ENCODE measurements at regions not wholly inside any gene's neighbourhood (a gene's known extent, or its start where the extent isn't known, plus 50 kb on each side); places are given as distances from the start of the nearest gene placed in this dataset.
"Not testable (repeated sequence)": the region's sequence is repeated elsewhere in the genome, so short reads cannot be mapped to it uniquely, and the experiment has no call there.

- Histone ChIP-seq H3K36me3 (ENCODE audit: insufficient read depth in 1 of 2, low read depth in 1 of 2) (no peaks in the 10 kb centered on the region), H3K27me3 (ENCODE audit: insufficient read depth in 3 of 3, low read length in 2 of 3) (peaks cover 0 to 19% (median 13%) of the 10 kb centered on the region in 3 donors), H3K27ac (no peak overlapping the region), H3K4me3 (no peak overlapping the region), H3K9me3 (no peaks in the 10 kb centered on the region), H3K4me1 (no peaks in the 10 kb centered on the region)
- ATAC-seq (no peak), DNase-seq (no peak)
- intact Hi-C loops (cut with DNase I) = no loop called here
- no peak for TF ChIP-seq CTCF (IDR thresholded peaks at IDR 0.05)
- WGBS, 3 donors = 80 to 90% (median 87%) methylated on average over 8 to 11 of the region's 11 CpGs
Observed at GRCh38 chr12:131389054-131390013, 321.6 kb upstream of the SFSWAP start.

GRCh38 chr12:131390412-131391334, 320.2 kb upstream of the SFSWAP start:
- DNase-seq (no peak), ATAC-seq (no peak)
- Histone ChIP-seq H3K9me3 (no peaks in the 10 kb centered on the region), H3K4me3 (no peak overlapping the region), H3K4me1 (no peaks in the 10 kb centered on the region), H3K27ac (no peak overlapping the region), H3K27me3 (ENCODE audit: insufficient read depth in 3 of 3, low read length in 2 of 3) (peaks cover 0 to 14% (median 12%) of the 10 kb centered on the region in 3 donors), H3K36me3 (ENCODE audit: insufficient read depth in 1 of 2, low read depth in 1 of 2) (no peaks in the 10 kb centered on the region)
- WGBS, 3 donors = 11 to 29% (median 19%) methylated on average over 19 of the region's 19 CpGs
- intact Hi-C loops (cut with DNase I) = no loop called here
- TF ChIP-seq CTCF (IDR thresholded peaks at IDR 0.05) = no peak

- Histone ChIP-seq H3K4me1 (no peaks in the 10 kb centered on the region), H3K9me3 (no peaks in the 10 kb centered on the region), H3K27ac (no peak overlapping the region), H3K36me3 (ENCODE audit: insufficient read depth in 1 of 2, low read depth in 1 of 2) (no peaks in the 10 kb centered on the region), H3K4me3 (no peak overlapping the region), H3K27me3 (ENCODE audit: insufficient read depth in 3 of 3, low read length in 2 of 3) (peaks cover 0 to 11% (median 9%) of the 10 kb centered on the region in 3 donors)
- DNase-seq (no peak), ATAC-seq (no peak)
- TF ChIP-seq CTCF (IDR thresholded peaks at IDR 0.05) = no peak
- intact Hi-C loops (cut with DNase I) = no loop called here
- 58 to 69% (median 60%) methylated on average over 10 of the region's 10 CpGs for WGBS, 3 donors
Observed at GRCh38 chr12:131391399-131391798, 319.5 kb upstream of the SFSWAP start.

- H3K4me1 ChIP-seq; H3K27me3 ChIP-seq (ENCODE audit: insufficient read depth in 3 of 3, low read length in 2 of 3); H3K9me3 ChIP-seq; ATAC-seq; H3K27ac ChIP-seq; H3K36me3 ChIP-seq (ENCODE audit: insufficient read depth in 1 of 2, low read depth in 1 of 2); DNase-seq; intact Hi-C loops (cut with DNase I); H3K4me3 ChIP-seq: not testable (repeated sequence)
- WGBS, 3 donors = 60 to 81% (median 80%) methylated on average over 10 to 11 of the region's 11 CpGs
Observed at GRCh38 chr12:131394752-131395151, 316.1 kb upstream of the SFSWAP start.

GRCh38 chr12:131395209-131395684, 315.6 kb upstream of the SFSWAP start:
- H3K36me3 ChIP-seq (ENCODE audit: insufficient read depth in 1 of 2, low read depth in 1 of 2); H3K9me3 ChIP-seq; DNase-seq; H3K27ac ChIP-seq; H3K4me3 ChIP-seq; ATAC-seq; H3K4me1 ChIP-seq; H3K27me3 ChIP-seq (ENCODE audit: insufficient read depth in 3 of 3, low read length in 2 of 3); intact Hi-C loops (cut with DNase I): not testable (repeated sequence)
- WGBS, 3 donors = 79 to 99% (median 83%) methylated on average over 5 of the region's 5 CpGs

All from psoas muscle (tissue), 7 donors.